Vagina (tissue), 2 donors: ENCODE measurements at regions not wholly inside any gene's neighbourhood (a gene's known extent, or its start where the extent isn't known, plus 50 kb on each side); places are given as distances from the start of the nearest gene placed in this dataset.

Experiments
- POLR2A ChIP-seq, 2 donors: fragments of 450-650 bp; IDR thresholded peaks; one replicate each; pipeline ENCODE4 v1.6.1; 2017; ENCODE audit warnings: antibody characterized with exemption in 2 of 2, mild to moderate bottlenecking in 2 of 2, moderate library complexity in 2 of 2
- POLR2AphosphoS5 ChIP-seq, 2 donors: sonication (generic); formaldehyde crosslinking; IDR thresholded peaks; one replicate each; pipeline ENCODE4 v1.9.0; 2017; ENCODE audit warnings: antibody characterized with exemption in 2 of 2, mild to moderate bottlenecking in 2 of 2, low read depth in 1 of 2; ENCODE audit not compliant: insufficient read depth in 1 of 2
- TF ChIP-seq, protein P1 (sequence below), 3 experiments: fragments of 450-650 bp in 2 of 3; fragments of 200-600 bp in 1 of 3; sonication (generic) in 1 of 3; IDR thresholded peaks; one replicate each; pipeline ENCODE4 v1.5.1; 2017 to 2019; ENCODE audit warnings: antibody characterized with exemption in 3 of 3, mild to moderate bottlenecking in 2 of 3, moderate library complexity in 2 of 3

DNA sequence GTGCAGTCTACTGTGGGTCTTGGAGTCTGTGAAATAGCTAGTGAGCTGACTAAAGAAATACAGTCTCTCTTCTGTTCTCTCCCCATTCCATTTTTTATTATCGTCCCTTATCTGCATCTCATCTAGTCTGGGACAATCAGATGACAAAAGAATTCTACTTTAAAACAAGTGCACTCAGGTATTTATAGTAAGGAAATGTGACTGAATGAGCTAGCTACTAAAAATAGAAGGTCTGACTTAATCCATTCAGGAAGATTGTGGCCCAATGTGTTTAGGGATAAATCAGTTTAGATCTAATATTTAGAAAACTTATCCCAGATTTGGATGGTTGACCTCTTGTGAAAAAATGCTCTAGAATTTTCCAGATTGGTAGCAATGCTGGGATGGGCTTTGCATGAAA is 126.8 kb upstream of the NRXN3 start:
- TF ChIP-seq POLR2AphosphoS5 (IDR thresholded peaks at IDR 0.05; ENCODE audit: insufficient read depth in 1 of 2, low read depth in 1 of 2) (no peak), POLR2A (IDR thresholded peaks at IDR 0.05) (no peak)
- TF ChIP-seq, protein P1, sequence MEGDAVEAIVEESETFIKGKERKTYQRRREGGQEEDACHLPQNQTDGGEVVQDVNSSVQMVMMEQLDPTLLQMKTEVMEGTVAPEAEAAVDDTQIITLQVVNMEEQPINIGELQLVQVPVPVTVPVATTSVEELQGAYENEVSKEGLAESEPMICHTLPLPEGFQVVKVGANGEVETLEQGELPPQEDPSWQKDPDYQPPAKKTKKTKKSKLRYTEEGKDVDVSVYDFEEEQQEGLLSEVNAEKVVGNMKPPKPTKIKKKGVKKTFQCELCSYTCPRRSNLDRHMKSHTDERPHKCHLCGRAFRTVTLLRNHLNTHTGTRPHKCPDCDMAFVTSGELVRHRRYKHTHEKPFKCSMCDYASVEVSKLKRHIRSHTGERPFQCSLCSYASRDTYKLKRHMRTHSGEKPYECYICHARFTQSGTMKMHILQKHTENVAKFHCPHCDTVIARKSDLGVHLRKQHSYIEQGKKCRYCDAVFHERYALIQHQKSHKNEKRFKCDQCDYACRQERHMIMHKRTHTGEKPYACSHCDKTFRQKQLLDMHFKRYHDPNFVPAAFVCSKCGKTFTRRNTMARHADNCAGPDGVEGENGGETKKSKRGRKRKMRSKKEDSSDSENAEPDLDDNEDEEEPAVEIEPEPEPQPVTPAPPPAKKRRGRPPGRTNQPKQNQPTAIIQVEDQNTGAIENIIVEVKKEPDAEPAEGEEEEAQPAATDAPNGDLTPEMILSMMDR (IDR thresholded peaks at IDR 0.05) = no peak
